Fibroblast of peridontal ligament (primary cell): ENCODE measurements at regions not wholly inside any gene's neighbourhood (a gene's known extent, or its start where the extent isn't known, plus 50 kb on each side); places are given as distances from the start of the nearest gene placed in this dataset.
A peak's percentile ranks its signal among the peaks of the same experiment; 100 is the strongest.

Source experiments
- DNase-seq: peaks from one replicate; pipeline ENCODE4 v3.0.0-alpha.2; 2010; ENCODE audit errors: extremely low read depth

- peak; percentile 10 for DNase-seq
Observed at GRCh38 chr1:24986372-24986965, 56.4 kb upstream of the RUNX3 start.

DNA sequence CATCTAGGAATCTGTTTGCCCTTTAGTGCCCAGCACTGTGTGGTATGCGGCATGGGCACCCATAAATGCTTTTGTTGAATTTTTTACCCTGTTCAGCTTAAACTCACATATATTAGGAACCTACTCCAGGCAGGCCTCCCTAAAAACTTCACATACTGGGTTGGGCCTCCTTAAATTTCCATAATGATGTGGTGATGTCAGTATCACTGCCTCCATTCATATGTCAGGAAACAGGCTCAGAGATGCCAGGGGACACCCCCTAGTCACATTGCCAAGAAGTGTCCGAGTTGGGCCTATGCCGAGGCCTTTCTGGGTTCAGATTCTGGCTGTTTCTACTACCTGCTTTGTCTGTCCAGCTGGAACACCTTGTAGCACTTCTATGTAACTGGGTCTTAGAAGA, 55.7 kb upstream of the RUNX3 start:
- DNase-seq: no peak

GRCh38 chr1:24984800-24985522, 54.9 kb upstream of the RUNX3 start:
- DNase-seq: no peak

GRCh38 chr1:24984300-24984699, 54.2 kb upstream of the RUNX3 start:
- no peak for DNase-seq

DNA sequence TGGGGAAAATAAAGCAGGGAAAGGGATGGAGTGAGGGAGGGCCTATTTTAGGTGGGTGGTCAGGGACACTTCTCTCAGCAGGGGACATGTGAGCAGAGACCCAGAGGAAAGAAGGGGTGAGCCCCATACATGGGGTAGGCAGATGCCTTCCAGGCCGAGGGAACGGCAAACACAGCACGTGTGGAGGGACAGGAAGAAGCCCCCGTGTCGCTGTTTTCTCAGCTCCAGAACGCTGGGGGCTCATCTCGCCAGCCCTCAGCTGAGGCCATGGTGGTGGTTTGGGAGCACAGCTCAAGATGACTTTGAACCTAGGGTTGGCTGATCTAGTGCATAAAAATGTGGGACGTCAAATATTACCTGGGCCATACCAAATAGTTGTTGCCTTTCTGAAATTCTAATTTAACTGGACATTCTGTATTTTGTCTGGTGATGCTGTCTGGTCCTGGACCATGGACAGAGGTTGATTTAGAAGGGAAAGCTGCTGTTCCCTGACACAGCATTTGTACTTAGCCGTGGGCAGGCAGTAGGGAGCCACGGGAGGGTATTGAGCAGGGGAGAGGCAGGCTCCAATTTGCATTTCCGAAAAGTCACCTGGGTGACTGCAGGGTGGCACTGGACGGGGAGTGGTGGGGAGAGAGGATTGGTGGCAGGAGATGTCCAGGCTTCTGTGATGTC, 53.1 kb upstream of the RUNX3 start:
- no peak for DNase-seq

GRCh38 chr1:24981631-24982005, 51.5 kb upstream of the RUNX3 start:
- DNase-seq: no peak

DNA sequence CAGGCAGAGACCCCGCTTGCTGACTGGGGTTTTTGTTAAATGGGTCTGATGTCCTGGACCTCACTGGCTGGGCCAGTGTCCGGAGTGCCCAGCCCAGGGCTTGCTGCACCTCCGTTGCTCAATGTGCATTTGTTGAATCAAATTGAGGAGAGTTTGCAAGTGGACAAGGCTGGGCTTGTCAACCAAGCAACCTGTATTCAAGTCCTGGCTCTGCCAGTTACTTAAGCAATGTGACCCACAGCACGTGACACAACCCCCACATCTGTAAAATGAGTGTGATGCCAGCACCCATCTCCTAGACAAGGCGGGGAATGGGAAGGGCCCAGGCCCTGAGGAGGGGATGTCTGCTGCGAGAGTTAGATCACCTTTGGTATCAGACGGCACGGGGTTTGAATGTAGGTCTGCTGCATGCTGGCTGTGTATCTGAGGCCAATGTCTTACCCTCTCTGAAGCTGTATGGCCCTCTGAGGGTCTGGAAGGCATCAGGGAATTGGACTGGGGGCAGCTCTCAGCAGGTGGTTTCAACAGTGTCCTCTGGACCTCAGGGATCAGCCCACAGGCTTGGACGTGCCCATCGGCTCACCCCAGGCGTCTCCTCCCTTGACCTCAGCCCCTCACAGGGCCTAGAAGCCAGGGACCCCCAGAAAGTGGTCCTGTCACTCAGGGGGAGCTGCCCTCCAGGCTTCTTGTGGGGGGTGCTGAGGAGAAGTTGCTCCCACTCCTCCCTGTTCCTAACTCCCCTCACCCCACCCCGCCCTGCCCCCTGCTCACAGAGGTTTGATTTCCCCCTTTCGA, 51.0 kb upstream of the RUNX3 start:
- DNase-seq: no peak
